ENCODE measurements at regions not wholly inside any gene's neighbourhood (a gene's known extent, or its start where the extent isn't known, plus 50 kb on each side); places are given as distances from the start of the nearest gene placed in this dataset.

- intact Hi-C loops (cut with DNase I) = no loop called here
- Histone ChIP-seq H3K27ac (no peak overlapping the region), H3K4me1 (no peaks in the 10 kb centered on the region), H3K4me3 (no peak overlapping the region), H3K27me3 (no peaks in the 10 kb centered on the region), H3K36me3 (no peaks in the 10 kb centered on the region), H3K9me3 (no peaks in the 10 kb centered on the region)
- DNase-seq (no peak), ATAC-seq (no peak)
- no peak for TF ChIP-seq CTCF (IDR thresholded peaks at IDR 0.05)
These were observed 491.8 kb upstream of the ACVR2A start for GRCh38 chr2:147353072-147353381.

GRCh38 chr2:147352264-147353071 lies 492.4 kb upstream of the ACVR2A start:
- Histone ChIP-seq H3K4me1 (no peaks in the 10 kb centered on the region), H3K27me3 (no peaks in the 10 kb centered on the region), H3K36me3 (no peaks in the 10 kb centered on the region), H3K27ac (no peak overlapping the region), H3K9me3 (no peaks in the 10 kb centered on the region), H3K4me3 (no peak overlapping the region)
- ATAC-seq (no peak), DNase-seq (no peak)
- TF ChIP-seq CTCF (IDR thresholded peaks at IDR 0.05) = no peak
- intact Hi-C loops (cut with DNase I) = no loop called here

GRCh38 chr2:147351784-147352183 lies 493.0 kb upstream of the ACVR2A start:
- Histone ChIP-seq H3K27ac (no peak overlapping the region), H3K4me1 (no peaks in the 10 kb centered on the region), H3K36me3 (no peaks in the 10 kb centered on the region), H3K4me3 (no peak overlapping the region), H3K9me3 (no peaks in the 10 kb centered on the region), H3K27me3 (no peaks in the 10 kb centered on the region)
- ATAC-seq (no peak), DNase-seq (no peak)
- intact Hi-C loops (cut with DNase I) = no loop called here
- no peak for TF ChIP-seq CTCF (IDR thresholded peaks at IDR 0.05)

GRCh38 chr2:147348931-147349555 lies 495.8 kb upstream of the ACVR2A start:
- DNase-seq = no peak
- H3K27me3 ChIP-seq = no peaks in the 10 kb centered on the region
- H3K4me3 ChIP-seq = no peak overlapping the region
- no peaks in the 10 kb centered on the region for H3K9me3 ChIP-seq
- no peaks in the 10 kb centered on the region for H3K4me1 ChIP-seq
- H3K36me3 ChIP-seq = no peaks in the 10 kb centered on the region
- H3K27ac ChIP-seq = no peak overlapping the region
- no peak for ATAC-seq
- intact Hi-C loops (cut with DNase I) = no loop called here
- no peak for TF ChIP-seq CTCF (IDR thresholded peaks at IDR 0.05)

GRCh38 chr2:147346142-147346541 lies 498.7 kb upstream of the ACVR2A start:
- Histone ChIP-seq H3K4me3 (no peak overlapping the region), H3K36me3 (no peaks in the 10 kb centered on the region), H3K27ac (no peak overlapping the region), H3K4me1 (no peaks in the 10 kb centered on the region), H3K9me3 (no peaks in the 10 kb centered on the region), H3K27me3 (no peaks in the 10 kb centered on the region)
- DNase-seq (no peak), ATAC-seq (no peak)
- no peak for TF ChIP-seq CTCF (IDR thresholded peaks at IDR 0.05)
- intact Hi-C loops (cut with DNase I) = no loop called here
